Osteoblast (primary cell): ENCODE measurements at regions not wholly inside any gene's neighbourhood (a gene's known extent, or its start where the extent isn't known, plus 50 kb on each side); places are given as distances from the start of the nearest gene placed in this dataset.
A peak's percentile ranks its signal among the peaks of the same experiment; 100 is the strongest.

Source experiments
- DNase-seq: peaks from one replicate; pipeline ENCODE4 v3.0.0; 2011; ENCODE audit warnings: low spot score, mixed read lengths; ENCODE audit not compliant: insufficient read length; ENCODE audit errors: missing footprints
- H2AFZ ChIP-seq: 2 replicates; pipeline ENCODE4 v1.6.0; 2011; ENCODE audit warnings: mild to moderate bottlenecking, low read length
- H3K27ac ChIP-seq: 2 replicates; pipeline ENCODE4 v1.5.1; 2011; ENCODE audit warnings: mild to moderate bottlenecking, low read depth, low read length, moderate library complexity
- H3K27me3 ChIP-seq: 2 replicates; pipeline ENCODE4 v1.6.0; 2012; ENCODE audit warnings: mild to moderate bottlenecking, control low read depth, inconsistent platforms, low read length, moderate library complexity; ENCODE audit not compliant: insufficient read depth
- H3K36me3 ChIP-seq: 2 replicates; pipeline ENCODE4 v1.5.1; 2011; ENCODE audit warnings: mild to moderate bottlenecking, low read length, control low read depth, moderate library complexity; ENCODE audit not compliant: insufficient read depth
- H3K4me1 ChIP-seq: 2 replicates; pipeline ENCODE4 v1.5.1; 2011; ENCODE audit warnings: mild to moderate bottlenecking, low read length, control low read depth, moderate library complexity; ENCODE audit not compliant: insufficient read depth
- H3K4me2 ChIP-seq: 2 replicates; pipeline ENCODE4 v1.6.0; 2011; ENCODE audit warnings: mild to moderate bottlenecking, low read length; ENCODE audit not compliant: insufficient read depth
- H3K4me3 ChIP-seq: fragments of 200-600 bp; sonication (generic); 3 replicates; pipeline ENCODE4 v1.5.1; 2012; ENCODE audit warnings: mild to moderate bottlenecking, low read length, inconsistent platforms; ENCODE audit not compliant: insufficient read depth
- H3K79me2 ChIP-seq: 2 replicates; pipeline ENCODE4 v1.6.0; 2012; ENCODE audit warnings: mild to moderate bottlenecking, low read length, control low read depth, inconsistent platforms; ENCODE audit not compliant: insufficient read depth
- H3K9me3 ChIP-seq: 2 replicates; pipeline ENCODE4 v1.5.1; 2011; ENCODE audit warnings: low read depth, low read length, control low read depth
- H4K20me1 ChIP-seq: 2 replicates; pipeline ENCODE4 v1.6.0; 2012; ENCODE audit warnings: mild to moderate bottlenecking, low read length, control low read depth; ENCODE audit not compliant: insufficient read depth
- TF ChIP-seq, protein P1 (sequence below): IDR thresholded peaks from 2 replicates; pipeline ENCODE4 v1.5.1; 2011; ENCODE audit warnings: mild to moderate bottlenecking, low read depth, low read length, moderate library complexity; ENCODE audit errors: extremely low read depth

DNA sequence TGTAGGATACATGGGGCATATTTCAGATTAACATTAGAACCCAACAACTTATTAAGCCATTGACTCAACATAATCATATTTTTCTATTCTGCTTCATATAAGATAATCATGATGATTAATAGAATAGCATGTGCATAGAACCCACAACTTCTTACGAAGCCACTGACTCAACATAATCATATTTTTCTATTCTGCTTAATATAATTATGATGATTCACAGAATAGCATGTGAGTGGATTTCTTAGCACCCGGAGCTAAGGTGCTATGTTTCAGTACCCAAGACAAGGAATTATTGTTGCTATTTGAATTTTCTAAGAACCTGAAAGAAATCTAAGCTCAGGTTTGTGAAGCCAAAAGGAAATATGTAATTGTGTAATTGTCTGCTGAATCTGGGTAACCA lies 96.8 kb downstream of the TENT5A start:
- Histone ChIP-seq H3K36me3 (no peaks in the 10 kb centered on the region), H3K9me3 (no peaks in the 10 kb centered on the region), H3K4me2 (peak overlapping the region; percentile 55), H3K79me2 (no peaks in the 10 kb centered on the region), H3K27ac (peak overlapping the region; percentile 65), H3K4me1 (peaks cover 8% of the 10 kb centered on the region), H3K27me3 (no peaks in the 10 kb centered on the region), H2AFZ (no peak overlapping the region), H4K20me1 (no peaks in the 10 kb centered on the region), H3K4me3 (no peak overlapping the region)
- no peak for DNase-seq
- TF ChIP-seq, protein P1, sequence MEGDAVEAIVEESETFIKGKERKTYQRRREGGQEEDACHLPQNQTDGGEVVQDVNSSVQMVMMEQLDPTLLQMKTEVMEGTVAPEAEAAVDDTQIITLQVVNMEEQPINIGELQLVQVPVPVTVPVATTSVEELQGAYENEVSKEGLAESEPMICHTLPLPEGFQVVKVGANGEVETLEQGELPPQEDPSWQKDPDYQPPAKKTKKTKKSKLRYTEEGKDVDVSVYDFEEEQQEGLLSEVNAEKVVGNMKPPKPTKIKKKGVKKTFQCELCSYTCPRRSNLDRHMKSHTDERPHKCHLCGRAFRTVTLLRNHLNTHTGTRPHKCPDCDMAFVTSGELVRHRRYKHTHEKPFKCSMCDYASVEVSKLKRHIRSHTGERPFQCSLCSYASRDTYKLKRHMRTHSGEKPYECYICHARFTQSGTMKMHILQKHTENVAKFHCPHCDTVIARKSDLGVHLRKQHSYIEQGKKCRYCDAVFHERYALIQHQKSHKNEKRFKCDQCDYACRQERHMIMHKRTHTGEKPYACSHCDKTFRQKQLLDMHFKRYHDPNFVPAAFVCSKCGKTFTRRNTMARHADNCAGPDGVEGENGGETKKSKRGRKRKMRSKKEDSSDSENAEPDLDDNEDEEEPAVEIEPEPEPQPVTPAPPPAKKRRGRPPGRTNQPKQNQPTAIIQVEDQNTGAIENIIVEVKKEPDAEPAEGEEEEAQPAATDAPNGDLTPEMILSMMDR: no peak

DNA sequence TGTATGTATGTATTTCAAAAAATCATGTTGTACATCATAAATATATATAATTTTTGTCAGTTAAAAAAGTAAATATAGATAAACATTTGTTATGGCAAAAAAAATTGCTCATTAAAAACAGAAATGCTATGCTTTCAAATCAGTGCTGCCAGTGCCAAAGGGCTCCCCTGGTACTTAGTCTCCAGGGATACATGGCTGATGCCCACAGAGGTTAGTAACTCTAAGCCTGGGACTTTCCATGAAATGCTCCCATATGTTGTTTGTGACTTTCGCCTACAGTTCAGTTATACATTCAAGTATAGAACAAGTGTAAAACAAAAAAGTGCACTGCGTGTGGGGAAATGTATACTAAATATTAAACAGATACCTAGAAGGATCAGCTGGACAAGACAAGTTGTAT lies 104.0 kb downstream of the TENT5A start:
- DNase-seq: no peak
- Histone ChIP-seq H3K27me3 (no peaks in the 10 kb centered on the region), H3K36me3 (no peaks in the 10 kb centered on the region), H3K4me3 (no peak overlapping the region), H3K27ac (no peak overlapping the region), H3K79me2 (no peaks in the 10 kb centered on the region), H3K9me3 (no peaks in the 10 kb centered on the region), H2AFZ (no peak overlapping the region), H3K4me2 (no peak overlapping the region), H4K20me1 (no peaks in the 10 kb centered on the region), H3K4me1 (no peaks in the 10 kb centered on the region)
- TF ChIP-seq, protein P1: no peak

DNA sequence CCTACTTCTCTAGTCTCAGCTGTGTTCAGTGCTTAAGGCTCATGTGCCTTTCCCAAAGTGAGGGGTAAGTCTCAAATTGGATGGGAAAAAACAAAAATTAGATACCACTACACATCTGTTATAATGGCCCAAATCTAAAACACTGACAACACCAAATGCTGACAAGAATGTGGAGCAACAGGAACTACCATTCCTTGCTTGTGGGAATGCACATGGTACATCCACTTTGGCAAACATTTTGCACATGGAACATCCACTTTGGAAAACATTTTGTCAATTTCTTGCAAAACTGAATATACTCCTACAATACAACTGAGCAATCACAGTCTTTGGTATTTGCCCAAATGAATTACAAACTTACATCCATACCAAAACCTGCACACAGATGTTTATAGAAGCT lies 109.3 kb downstream of the TENT5A start:
- Histone ChIP-seq H3K27me3 (no peaks in the 10 kb centered on the region), H3K36me3 (no peaks in the 10 kb centered on the region), H3K27ac (no peak overlapping the region), H3K4me2 (no peak overlapping the region), H3K9me3 (no peaks in the 10 kb centered on the region), H2AFZ (no peak overlapping the region), H3K79me2 (no peaks in the 10 kb centered on the region), H4K20me1 (no peaks in the 10 kb centered on the region), H3K4me1 (no peaks in the 10 kb centered on the region), H3K4me3 (no peak overlapping the region)
- TF ChIP-seq, protein P1: no peak
- DNase-seq: no peak

DNA sequence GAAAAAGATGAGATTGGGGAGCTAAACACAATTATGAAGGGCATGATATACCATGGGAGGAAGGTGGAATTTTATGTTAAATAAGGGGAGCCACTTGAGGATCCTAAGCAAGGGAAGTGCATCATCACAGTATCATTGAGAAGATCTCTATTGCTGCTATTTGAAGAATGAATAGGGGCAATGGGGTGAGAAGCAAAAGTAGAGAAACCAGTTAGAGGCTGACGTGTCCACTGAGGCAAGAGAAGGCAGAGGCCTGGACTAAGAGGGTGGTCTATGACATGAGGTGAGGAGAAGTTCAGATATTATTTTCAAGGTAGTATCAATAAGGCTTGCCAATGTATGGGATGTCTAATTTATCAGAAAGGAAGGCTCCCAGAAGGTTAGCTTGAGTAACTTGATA lies 111.6 kb downstream of the TENT5A start:
- Histone ChIP-seq H3K4me3 (no peak overlapping the region), H3K36me3 (no peaks in the 10 kb centered on the region), H3K27me3 (no peaks in the 10 kb centered on the region), H3K4me1 (no peaks in the 10 kb centered on the region), H2AFZ (no peak overlapping the region), H3K79me2 (no peaks in the 10 kb centered on the region), H3K4me2 (no peak overlapping the region), H4K20me1 (no peaks in the 10 kb centered on the region), H3K9me3 (no peaks in the 10 kb centered on the region), H3K27ac (no peak overlapping the region)
- no peak for DNase-seq
- TF ChIP-seq, protein P1: no peak
